ENCODE measurements at regions not wholly inside any gene's neighbourhood (a gene's known extent, or its start where the extent isn't known, plus 50 kb on each side); places are given as distances from the start of the nearest gene placed in this dataset.

GRCh38 chr1:225707824-225708223, 54.9 kb upstream of the ENAH start:
- H3K4me3 ChIP-seq: no peak overlapping the region

DNA sequence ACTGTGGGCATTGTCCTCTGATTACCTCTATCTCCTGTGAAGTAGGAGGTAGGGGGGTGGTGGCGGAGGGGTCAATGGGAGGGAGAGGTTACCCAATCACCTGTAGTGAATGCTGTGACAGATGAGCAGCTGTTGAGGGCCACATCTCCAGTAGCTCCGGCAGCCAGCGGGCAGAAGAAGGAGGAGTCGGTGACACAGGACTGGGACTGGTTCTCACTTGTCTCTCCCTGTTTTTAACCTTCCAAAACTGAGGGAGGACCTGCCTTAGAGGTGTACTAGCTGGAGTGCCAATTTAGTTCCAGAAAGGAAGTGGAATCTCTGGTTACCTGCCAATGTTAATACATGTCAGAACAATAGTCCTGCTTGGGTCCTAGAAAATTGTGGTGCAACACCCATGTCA, 56.2 kb upstream of the ENAH start:
- Histone ChIP-seq H3K4me3 (no peak overlapping the region), H3K9me3 (no peaks in the 10 kb centered on the region), H3K4me1 (peaks cover 0 to 4% (median 0%) of the 10 kb centered on the region in 4 donors), H3K27me3 (no peaks in the 10 kb centered on the region), H3K36me3 (no peaks in the 10 kb centered on the region), H3K27ac (no peak overlapping the region)
- DNase-seq (no peak), ATAC-seq (ENCODE audit: low FRiP score in 2 of 2) (no peak)
- 93 to 95% methylated on average over 3 to 4 of the region's 4 CpGs for WGBS, 2 donors
- TF ChIP-seq, protein P1, sequence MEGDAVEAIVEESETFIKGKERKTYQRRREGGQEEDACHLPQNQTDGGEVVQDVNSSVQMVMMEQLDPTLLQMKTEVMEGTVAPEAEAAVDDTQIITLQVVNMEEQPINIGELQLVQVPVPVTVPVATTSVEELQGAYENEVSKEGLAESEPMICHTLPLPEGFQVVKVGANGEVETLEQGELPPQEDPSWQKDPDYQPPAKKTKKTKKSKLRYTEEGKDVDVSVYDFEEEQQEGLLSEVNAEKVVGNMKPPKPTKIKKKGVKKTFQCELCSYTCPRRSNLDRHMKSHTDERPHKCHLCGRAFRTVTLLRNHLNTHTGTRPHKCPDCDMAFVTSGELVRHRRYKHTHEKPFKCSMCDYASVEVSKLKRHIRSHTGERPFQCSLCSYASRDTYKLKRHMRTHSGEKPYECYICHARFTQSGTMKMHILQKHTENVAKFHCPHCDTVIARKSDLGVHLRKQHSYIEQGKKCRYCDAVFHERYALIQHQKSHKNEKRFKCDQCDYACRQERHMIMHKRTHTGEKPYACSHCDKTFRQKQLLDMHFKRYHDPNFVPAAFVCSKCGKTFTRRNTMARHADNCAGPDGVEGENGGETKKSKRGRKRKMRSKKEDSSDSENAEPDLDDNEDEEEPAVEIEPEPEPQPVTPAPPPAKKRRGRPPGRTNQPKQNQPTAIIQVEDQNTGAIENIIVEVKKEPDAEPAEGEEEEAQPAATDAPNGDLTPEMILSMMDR (IDR thresholded peaks at IDR 0.05): no peak
- no peak for TF ChIP-seq EP300 (IDR thresholded peaks at IDR 0.05)
- TF ChIP-seq POLR2AphosphoS5 (IDR thresholded peaks at IDR 0.05): no peak
- TF ChIP-seq POLR2A (IDR thresholded peaks at IDR 0.05): no peak

More at GRCh38 chr1:225707824-225708223, 54.9 kb upstream of the ENAH start:
- DNase-seq: no peak
- Histone ChIP-seq H3K4me1 (peaks cover 0 to 4% (median 0%) of the 10 kb centered on the region in 4 donors), H3K9me3 (no peaks in the 10 kb centered on the region), H3K27me3 (no peaks in the 10 kb centered on the region), H3K36me3 (no peaks in the 10 kb centered on the region), H3K27ac (no peak overlapping the region)
- TF ChIP-seq, protein P1 (IDR thresholded peaks at IDR 0.05): no peak
- TF ChIP-seq POLR2AphosphoS5 (IDR thresholded peaks at IDR 0.05) (no peak), EP300 (IDR thresholded peaks at IDR 0.05) (no peak), POLR2A (IDR thresholded peaks at IDR 0.05) (no peak)
- whole genome bisulfite sequencing, 2 donors: 66 to 83% methylated on average over 3 of the region's 3 CpGs
- no peak for ATAC-seq (ENCODE audit: low FRiP score in 2 of 2)

DNA sequence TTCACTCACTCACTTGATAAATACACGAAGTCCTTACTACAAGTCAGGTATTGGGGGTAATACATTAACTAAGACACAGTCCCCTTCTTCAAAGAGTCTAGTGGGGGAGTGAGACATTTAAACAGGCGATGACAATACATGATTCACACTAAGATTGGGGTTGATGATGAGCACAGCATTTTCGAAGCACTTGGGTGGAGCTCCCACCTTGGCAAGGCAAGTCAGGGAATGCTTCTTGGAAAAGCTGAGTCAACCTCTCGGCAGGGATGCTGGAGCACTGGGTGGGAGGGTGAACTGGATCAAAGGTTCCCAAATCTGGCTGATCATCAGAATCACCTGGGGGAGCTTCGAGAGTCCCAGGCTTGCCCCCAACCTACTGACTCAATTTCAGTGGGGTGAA, 57.9 kb upstream of the ENAH start:
- TF ChIP-seq POLR2AphosphoS5 (IDR thresholded peaks at IDR 0.05) (no peak), EP300 (IDR thresholded peaks at IDR 0.05) (no peak), POLR2A (IDR thresholded peaks at IDR 0.05) (no peak)
- TF ChIP-seq, protein P1 (IDR thresholded peaks at IDR 0.05): no peak
- DNase-seq (no peak), ATAC-seq (ENCODE audit: low FRiP score in 2 of 2) (peak in 1 of 2 donors; percentile 75)
- peaks cover 0 to 8% (median 5%) of the 10 kb centered on the region in 4 donors for H3K4me1 ChIP-seq
- no peaks in the 10 kb centered on the region for H3K9me3 ChIP-seq
- WGBS, 2 donors: 81 to 83% methylated on average over 5 of the region's 5 CpGs
- H3K36me3 ChIP-seq: no peaks in the 10 kb centered on the region
- no peaks in the 10 kb centered on the region for H3K27me3 ChIP-seq
- H3K27ac ChIP-seq: no peak overlapping the region
- no peak overlapping the region for H3K4me3 ChIP-seq

DNA sequence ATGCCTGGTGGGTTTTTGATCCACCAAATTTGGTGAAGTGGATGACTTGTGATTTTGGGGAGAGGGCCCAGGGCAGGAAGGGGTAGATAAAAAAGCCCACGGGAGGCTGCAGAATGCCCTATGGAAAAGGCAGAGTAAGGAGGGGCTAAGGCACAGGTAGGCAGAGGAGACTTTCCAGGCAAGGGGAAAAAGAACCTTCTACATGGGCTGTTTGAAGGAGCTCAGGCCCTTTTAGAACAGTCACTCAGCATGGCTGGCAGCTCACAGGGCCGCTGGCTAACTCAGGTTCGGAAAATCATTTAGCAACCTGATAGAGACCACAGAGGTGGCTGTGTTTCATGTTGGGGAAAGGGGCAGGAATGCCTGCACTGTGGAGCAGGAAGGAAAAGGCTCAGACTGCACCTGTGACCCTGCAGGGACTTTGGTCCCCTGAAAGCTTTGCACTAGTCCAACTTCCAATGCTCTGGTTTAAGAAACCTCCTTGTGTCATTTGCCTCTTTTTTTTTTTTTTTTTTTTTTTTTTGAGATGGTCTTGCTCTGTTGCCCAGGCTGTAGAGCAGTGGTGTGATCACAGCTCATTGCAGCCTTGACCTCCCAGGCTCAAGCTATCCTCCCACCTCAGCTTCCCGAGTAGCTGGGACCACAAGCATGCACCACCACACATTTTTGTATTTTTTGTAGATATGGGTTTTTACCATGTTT, 58.5 kb upstream of the ENAH start:
- Histone ChIP-seq H3K36me3 (no peaks in the 10 kb centered on the region), H3K4me1 (peaks cover 0 to 8% (median 5%) of the 10 kb centered on the region in 4 donors), H3K27ac (no peak overlapping the region), H3K9me3 (no peaks in the 10 kb centered on the region), H3K27me3 (no peaks in the 10 kb centered on the region), H3K4me3 (no peak overlapping the region)
- no peak for ATAC-seq (ENCODE audit: low FRiP score in 2 of 2)
- no peak for DNase-seq
- no peak for TF ChIP-seq POLR2AphosphoS5 (IDR thresholded peaks at IDR 0.05)
- TF ChIP-seq EP300 (IDR thresholded peaks at IDR 0.05): no peak
- TF ChIP-seq, protein P1 (IDR thresholded peaks at IDR 0.05): no peak
- TF ChIP-seq POLR2A (IDR thresholded peaks at IDR 0.05): no peak
- 83 to 89% methylated on average over 4 of the region's 4 CpGs for WGBS, 2 donors

DNA sequence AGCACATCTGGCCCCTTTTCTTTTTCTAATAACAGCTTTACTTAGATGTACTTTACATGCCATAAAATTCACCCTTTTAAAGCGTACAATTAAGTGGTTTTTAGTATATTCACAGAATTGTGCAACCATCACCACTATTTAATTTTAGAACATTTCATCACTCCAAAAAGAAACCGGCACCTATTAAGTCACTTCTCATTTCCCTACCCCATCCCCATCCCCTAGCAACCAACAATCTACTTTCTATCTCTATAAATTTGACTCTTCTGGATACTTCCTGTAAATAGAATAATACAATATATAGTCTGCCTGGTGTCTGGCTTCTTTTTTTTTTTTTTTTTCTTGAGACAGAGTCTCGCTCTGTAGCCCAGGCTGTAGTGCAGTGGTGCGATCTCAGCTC, 59.5 kb upstream of the ENAH start:
- Histone ChIP-seq H3K36me3 (no peaks in the 10 kb centered on the region), H3K9me3 (no peaks in the 10 kb centered on the region), H3K27ac (no peak overlapping the region), H3K27me3 (no peaks in the 10 kb centered on the region), H3K4me3 (no peak overlapping the region), H3K4me1 (peaks cover 0 to 8% (median 5%) of the 10 kb centered on the region in 4 donors)
- WGBS, 2 donors: 45 to 61% methylated on average over 4 of the region's 4 CpGs
- ATAC-seq (ENCODE audit: low FRiP score in 2 of 2): peak in 1 of 2 donors; percentile 74
- TF ChIP-seq POLR2AphosphoS5 (IDR thresholded peaks at IDR 0.05): no peak
- TF ChIP-seq POLR2A (IDR thresholded peaks at IDR 0.05): no peak
- TF ChIP-seq, protein P1 (IDR thresholded peaks at IDR 0.05): no peak
- TF ChIP-seq EP300 (IDR thresholded peaks at IDR 0.05): no peak
- no peak for DNase-seq

Measured in upper lobe of left lung (tissue), 6 donors.